ENCODE measurements at regions not wholly inside any gene's neighbourhood (a gene's known extent, or its start where the extent isn't known, plus 50 kb on each side); places are given as distances from the start of the nearest gene placed in this dataset.

DNA sequence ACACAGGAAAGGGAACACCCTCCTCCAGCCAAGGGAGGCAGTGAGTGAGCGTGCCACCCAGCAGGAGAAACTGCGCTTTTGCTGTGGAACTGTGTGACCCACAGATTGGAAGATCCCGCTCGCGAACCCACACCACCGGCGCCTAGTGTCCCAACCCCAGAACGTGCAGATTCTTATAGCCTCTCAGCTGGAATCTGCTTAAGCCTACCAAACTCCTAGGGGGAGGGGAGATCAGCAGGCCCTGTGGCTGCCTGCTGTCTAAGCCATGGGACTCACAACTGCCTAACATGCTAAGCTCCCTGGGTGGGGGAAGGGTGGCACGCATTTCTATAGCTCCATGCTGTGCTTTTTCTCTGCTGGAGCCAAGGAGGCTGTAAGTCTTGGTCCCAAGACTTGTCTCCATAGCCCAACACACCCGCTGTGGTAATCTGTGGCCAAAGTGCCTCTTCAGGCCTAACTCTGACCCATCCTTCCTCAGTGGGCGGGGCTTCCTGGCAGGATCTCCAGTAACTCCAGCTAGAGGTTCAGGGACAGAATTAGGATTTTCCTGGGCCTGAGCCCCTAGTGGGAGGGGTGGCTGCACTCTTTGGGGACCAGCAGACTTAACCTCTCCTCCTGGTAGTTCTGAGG, 485.0 kb downstream of the TAF11L14 start:
- Mint-ChIP-seq H3K4me3 (ENCODE audit: unreplicated experiment) (no peak overlapping the region), H3K27ac (ENCODE audit: unreplicated experiment) (no peak overlapping the region), H3K9me3 (ENCODE audit: unreplicated experiment) (peaks cover 9% of the 10 kb centered on the region), H3K36me3 (ENCODE audit: insufficient read depth, unreplicated experiment) (no peaks in the 10 kb centered on the region), H3K4me1 (ENCODE audit: low read depth, unreplicated experiment) (no peaks in the 10 kb centered on the region), H3K27me3 (ENCODE audit: insufficient read depth, unreplicated experiment) (peaks cover 7% of the 10 kb centered on the region)
- DNase-seq: no peak
- CTCF ChIA-PET: no interaction called here
- intact Hi-C loops (cut with micrococcal nuclease; ENCODE audit: unreplicated experiment): no loop called here
- POLR2A ChIA-PET: no interaction called here
- Histone ChIP-seq H3K9me3 (no peaks in the 10 kb centered on the region), H3K4me1 (no peaks in the 10 kb centered on the region), H3K27me3 (replicated peaks; ENCODE audit: control insufficient read depth, insufficient read depth, low read length) (no peaks in the 10 kb centered on the region), H3K4me3 (ENCODE audit: low read depth, low read length) (no peak overlapping the region), H3K36me3 (ENCODE audit: control insufficient read depth, insufficient read depth, low read length) (no peaks in the 10 kb centered on the region)
- no TSS peak for BruUV-seq (replicated peaks)
- TF ChIP-seq CTCF (IDR thresholded peaks at IDR 0.05; ENCODE audit: insufficient read depth in 1 of 2, low read depth in 1 of 2, low read length in 1 of 2, severe bottlenecking in 1 of 2, unreplicated experiment in 1 of 2): no peak

DNA sequence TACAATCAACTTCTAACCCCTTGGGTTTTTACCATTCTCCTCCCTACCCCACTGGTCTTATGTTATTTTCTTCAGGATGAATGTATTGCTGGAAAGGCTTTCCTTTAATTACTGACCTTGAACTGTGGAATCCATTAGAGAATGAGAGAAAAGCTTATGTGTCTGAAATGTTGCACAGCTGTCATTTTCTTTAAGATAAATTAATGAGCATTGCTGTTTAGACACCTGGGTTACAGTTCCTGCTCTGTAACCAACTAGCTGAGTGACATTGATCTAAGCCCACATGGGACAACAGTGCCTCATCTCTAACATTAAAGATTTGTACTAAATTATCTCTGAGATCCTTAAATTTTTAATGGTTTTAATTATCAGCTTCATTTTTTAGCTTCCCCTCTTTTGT, 507.0 kb downstream of the TAF11L14 start:
- H3K27ac Mint-ChIP-seq (ENCODE audit: unreplicated experiment): no peak overlapping the region
- H3K4me3 Mint-ChIP-seq (ENCODE audit: unreplicated experiment): no peak overlapping the region
- Histone ChIP-seq H3K4me1 (no peaks in the 10 kb centered on the region), H3K4me3 (ENCODE audit: low read depth, low read length) (no peak overlapping the region), H3K36me3 (ENCODE audit: control insufficient read depth, insufficient read depth, low read length) (no peaks in the 10 kb centered on the region), H3K9me3 (0 out of 2 replicates have a peak, but pooled peaks cover 4% of the 10 kb centered on the region), H3K27me3 (replicated peaks; ENCODE audit: control insufficient read depth, insufficient read depth, low read length) (no peaks in the 10 kb centered on the region)
- intact Hi-C loops (cut with micrococcal nuclease; ENCODE audit: unreplicated experiment): no loop called here
- no peaks in the 10 kb centered on the region for H3K27me3 Mint-ChIP-seq (ENCODE audit: insufficient read depth, unreplicated experiment)
- no peak for TF ChIP-seq CTCF (IDR thresholded peaks at IDR 0.05; ENCODE audit: insufficient read depth in 1 of 2, low read depth in 1 of 2, low read length in 1 of 2, severe bottlenecking in 1 of 2, unreplicated experiment in 1 of 2)
- ChIA-PET POLR2A (no interaction called here), CTCF (no interaction called here)
- H3K4me1 Mint-ChIP-seq (ENCODE audit: low read depth, unreplicated experiment): no peaks in the 10 kb centered on the region
- no TSS peak for BruUV-seq (replicated peaks)
- peaks cover 6% of the 10 kb centered on the region for H3K36me3 Mint-ChIP-seq (ENCODE audit: insufficient read depth, unreplicated experiment)
- no peak for DNase-seq
- H3K9me3 Mint-ChIP-seq (ENCODE audit: unreplicated experiment): peaks cover 34% of the 10 kb centered on the region

GRCh38 chr5:18142831-18143230, 508.6 kb downstream of the TAF11L14 start:
- no peak for TF ChIP-seq CTCF (IDR thresholded peaks at IDR 0.05; ENCODE audit: insufficient read depth in 1 of 2, low read depth in 1 of 2, low read length in 1 of 2, severe bottlenecking in 1 of 2, unreplicated experiment in 1 of 2)
- peaks cover 24% of the 10 kb centered on the region for H3K9me3 Mint-ChIP-seq (ENCODE audit: unreplicated experiment)
- no peak overlapping the region for H3K4me3 Mint-ChIP-seq (ENCODE audit: unreplicated experiment)
- H3K4me3 ChIP-seq (ENCODE audit: low read depth, low read length): no peak overlapping the region
- H3K4me1 ChIP-seq: no peaks in the 10 kb centered on the region
- BruUV-seq (replicated peaks): no TSS peak
- POLR2A ChIA-PET: no interaction called here
- no peaks in the 10 kb centered on the region for H3K27me3 ChIP-seq (replicated peaks; ENCODE audit: control insufficient read depth, insufficient read depth, low read length)
- H3K27me3 Mint-ChIP-seq (ENCODE audit: insufficient read depth, unreplicated experiment): no peaks in the 10 kb centered on the region
- H3K36me3 ChIP-seq (ENCODE audit: control insufficient read depth, insufficient read depth, low read length): no peaks in the 10 kb centered on the region
- H3K36me3 Mint-ChIP-seq (ENCODE audit: insufficient read depth, unreplicated experiment): peaks cover 2% of the 10 kb centered on the region
- H3K4me1 Mint-ChIP-seq (ENCODE audit: low read depth, unreplicated experiment): no peaks in the 10 kb centered on the region
- CTCF ChIA-PET: no interaction called here
- H3K9me3 ChIP-seq: 0 out of 2 replicates have a peak, but pooled peaks cover 4% of the 10 kb centered on the region
- H3K27ac Mint-ChIP-seq (ENCODE audit: unreplicated experiment): no peak overlapping the region
- DNase-seq: no peak
- intact Hi-C loops (cut with micrococcal nuclease; ENCODE audit: unreplicated experiment): no loop called here
